ENCODE measurements at regions not wholly inside any gene's neighbourhood (a gene's known extent, or its start where the extent isn't known, plus 50 kb on each side); places are given as distances from the start of the nearest gene placed in this dataset.

DNA sequence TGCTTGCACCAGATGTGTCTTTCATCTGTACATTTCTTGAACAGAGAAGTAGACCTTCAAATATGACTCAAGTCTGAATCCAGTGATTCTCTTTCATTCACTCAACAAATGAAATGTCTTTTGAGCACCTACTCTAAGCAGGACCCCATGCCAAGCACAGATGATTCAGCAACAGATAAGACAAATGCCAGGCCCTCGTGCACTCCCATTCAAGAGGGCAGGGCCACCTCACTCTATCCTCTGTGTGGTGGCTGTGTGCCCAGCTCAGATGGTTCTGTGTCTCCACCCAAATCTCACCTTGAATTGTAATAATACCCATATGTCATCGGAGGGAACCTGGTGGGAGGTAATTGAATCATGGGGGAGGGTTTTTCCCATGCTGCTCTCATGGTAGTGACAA is 74.1 kb upstream of the NKD1 start:
- TF ChIP-seq EP300 (conservative IDR thresholded peaks at IDR 0.05; ENCODE audit: poor library complexity, severe bottlenecking), result no peak
- TF ChIP-seq, protein P1, sequence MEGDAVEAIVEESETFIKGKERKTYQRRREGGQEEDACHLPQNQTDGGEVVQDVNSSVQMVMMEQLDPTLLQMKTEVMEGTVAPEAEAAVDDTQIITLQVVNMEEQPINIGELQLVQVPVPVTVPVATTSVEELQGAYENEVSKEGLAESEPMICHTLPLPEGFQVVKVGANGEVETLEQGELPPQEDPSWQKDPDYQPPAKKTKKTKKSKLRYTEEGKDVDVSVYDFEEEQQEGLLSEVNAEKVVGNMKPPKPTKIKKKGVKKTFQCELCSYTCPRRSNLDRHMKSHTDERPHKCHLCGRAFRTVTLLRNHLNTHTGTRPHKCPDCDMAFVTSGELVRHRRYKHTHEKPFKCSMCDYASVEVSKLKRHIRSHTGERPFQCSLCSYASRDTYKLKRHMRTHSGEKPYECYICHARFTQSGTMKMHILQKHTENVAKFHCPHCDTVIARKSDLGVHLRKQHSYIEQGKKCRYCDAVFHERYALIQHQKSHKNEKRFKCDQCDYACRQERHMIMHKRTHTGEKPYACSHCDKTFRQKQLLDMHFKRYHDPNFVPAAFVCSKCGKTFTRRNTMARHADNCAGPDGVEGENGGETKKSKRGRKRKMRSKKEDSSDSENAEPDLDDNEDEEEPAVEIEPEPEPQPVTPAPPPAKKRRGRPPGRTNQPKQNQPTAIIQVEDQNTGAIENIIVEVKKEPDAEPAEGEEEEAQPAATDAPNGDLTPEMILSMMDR (IDR thresholded peaks at IDR 0.05; ENCODE audit: poor library complexity, severe bottlenecking), result no peak
- TF ChIP-seq POLR2AphosphoS5 (IDR thresholded peaks at IDR 0.05), result no peak
- TF ChIP-seq TAF1 (IDR thresholded peaks at IDR 0.05; ENCODE audit: low read depth), result no peak
- TF ChIP-seq REST (IDR thresholded peaks at IDR 0.05; ENCODE audit: borderline replicate concordance), result no peak
- TF ChIP-seq MXI1 (conservative IDR thresholded peaks at IDR 0.05; ENCODE audit: poor library complexity, severe bottlenecking), result no peak
- TF ChIP-seq EZH2 (IDR thresholded peaks at IDR 0.05; ENCODE audit: borderline replicate concordance, insufficient read depth, low read length, poor library complexity, severe bottlenecking), result no peak
- no peak for TF ChIP-seq SMC3 (conservative IDR thresholded peaks at IDR 0.05; ENCODE audit: poor library complexity)
